GM12878 (cell line): ENCODE measurements at regions not wholly inside any gene's neighbourhood (a gene's known extent, or its start where the extent isn't known, plus 50 kb on each side); places are given as distances from the start of the nearest gene placed in this dataset.
A peak's percentile ranks its signal among the peaks of the same experiment; 100 is the strongest.

ENCODE experiments used
- BMI1 ChIP-seq: fragments of 450-650 bp; IDR thresholded peaks from 2 replicates; pipeline ENCODE4 v1.6.1; 2016; ENCODE audit warnings: mild to moderate bottlenecking, moderate library complexity, borderline replicate concordance
- E2F8 ChIP-seq: fragments of 450-650 bp; IDR thresholded peaks from 2 replicates; pipeline ENCODE4 v1.6.1; 2018; ENCODE audit warnings: mild to moderate bottlenecking, low read depth, moderate library complexity; ENCODE audit not compliant: partially characterized antibody
- FOS ChIP-seq: IDR thresholded peaks from 3 replicates; pipeline ENCODE4 v1.6.1; 2011; ENCODE audit warnings: borderline replicate concordance; ENCODE audit not compliant: insufficient read length; ENCODE audit errors: extremely low read depth
- IRF4 ChIP-seq: IDR thresholded peaks from 2 replicates; pipeline ENCODE4 v1.6.1; 2011; ENCODE audit warnings: low read depth, low read length
- JUND ChIP-seq: IDR thresholded peaks from 2 replicates; pipeline ENCODE4 v1.6.1; 2012; ENCODE audit warnings: low read depth, mild to moderate bottlenecking, low read length, improper control_type of control experiment, moderate library complexity
- KAT2A ChIP-seq: conservative IDR thresholded peaks from 2 replicates; pipeline ENCODE4 v1.6.1; 2011; ENCODE audit warnings: low read depth, low read length; ENCODE audit not compliant: control insufficient read depth
- LARP7 ChIP-seq: fragments of 450-650 bp; IDR thresholded peaks from 2 replicates; pipeline ENCODE4 v1.6.1; 2017; ENCODE audit warnings: mild to moderate bottlenecking
- MEF2A ChIP-seq: IDR thresholded peaks from 2 replicates; pipeline ENCODE4 v1.6.1; 2011; ENCODE audit warnings: low read depth, mild to moderate bottlenecking, low read length, moderate library complexity; ENCODE audit not compliant: insufficient read depth
- PAX5 ChIP-seq: IDR thresholded peaks from 2 replicates; pipeline ENCODE4 v1.6.1; 2011; ENCODE audit warnings: low read depth, low read length, borderline replicate concordance
- PAX8 ChIP-seq: fragments of 450-650 bp; IDR thresholded peaks from 2 replicates; pipeline ENCODE4 v1.6.1; 2017; ENCODE audit warnings: mild to moderate bottlenecking, moderate library complexity
- POU2F2 ChIP-seq: IDR thresholded peaks from 3 replicates; pipeline ENCODE4 v1.6.1; 2011; ENCODE audit warnings: low read depth, mild to moderate bottlenecking, low read length, borderline replicate concordance
- RELA ChIP-seq: fragments of 450-650 bp; IDR thresholded peaks from 2 replicates; pipeline ENCODE4 v1.8.0; 2014; ENCODE audit warnings: borderline replicate concordance; ENCODE audit not compliant: partially characterized antibody
- STAT3 ChIP-seq: IDR thresholded peaks from 2 replicates; pipeline ENCODE4 v1.6.1; 2011; ENCODE audit warnings: low read depth, low read length, improper control_type of control experiment
- YBX1 ChIP-seq: fragments of 450-650 bp; IDR thresholded peaks from 2 replicates; pipeline ENCODE4 v1.6.1; 2016; ENCODE audit warnings: antibody characterized with exemption
- ZBTB4 ChIP-seq: fragments of 450-650 bp; formaldehyde crosslinking; IDR thresholded peaks from 2 replicates; pipeline ENCODE4 v1.4.0; 2022; ENCODE audit warnings: mild to moderate bottlenecking, moderate library complexity
- ZNF384 ChIP-seq: IDR thresholded peaks from 2 replicates; pipeline ENCODE4 v1.6.1; 2012; ENCODE audit warnings: low read depth, mild to moderate bottlenecking, low read length, improper control_type of control experiment, borderline replicate concordance
- ZNF687 ChIP-seq: fragments of 450-650 bp; IDR thresholded peaks from 2 replicates; pipeline ENCODE4 v1.6.1; 2017; ENCODE audit warnings: mild to moderate bottlenecking, moderate library complexity
- ZZZ3 ChIP-seq: IDR thresholded peaks from 2 replicates; pipeline ENCODE4 v1.6.1; 2011; ENCODE audit warnings: low read depth; ENCODE audit not compliant: control insufficient read depth, insufficient read length
- TF ChIP-seq, protein P1 (sequence below): fragments of 450-650 bp; conservative IDR thresholded peaks from 2 replicates; pipeline ENCODE4 v1.6.1; 2017; ENCODE audit warnings: mild to moderate bottlenecking, moderate library complexity

GRCh38 chr16:48907906-48908634 lies 298.1 kb upstream of the N4BP1 start (continued):
- TF ChIP-seq ZBTB4 (CRISPR knock-in tag) (no peak), LARP7 (no peak), JUND (no peak), MEF2A (no peak), IRF4 (peak; percentile 59; the same call in 1 of the 2 replicates), ZNF384 (no peak), KAT2A (no peak), PAX5 (no peak), POU2F2 (no peak), ZZZ3 (no peak), E2F8 (no peak), RELA (peak; percentile 84), STAT3 (no peak), YBX1 (no peak), BMI1 (no peak), PAX8 (no peak), FOS (no peak), ZNF687 (no peak)
- TF ChIP-seq, protein P1, sequence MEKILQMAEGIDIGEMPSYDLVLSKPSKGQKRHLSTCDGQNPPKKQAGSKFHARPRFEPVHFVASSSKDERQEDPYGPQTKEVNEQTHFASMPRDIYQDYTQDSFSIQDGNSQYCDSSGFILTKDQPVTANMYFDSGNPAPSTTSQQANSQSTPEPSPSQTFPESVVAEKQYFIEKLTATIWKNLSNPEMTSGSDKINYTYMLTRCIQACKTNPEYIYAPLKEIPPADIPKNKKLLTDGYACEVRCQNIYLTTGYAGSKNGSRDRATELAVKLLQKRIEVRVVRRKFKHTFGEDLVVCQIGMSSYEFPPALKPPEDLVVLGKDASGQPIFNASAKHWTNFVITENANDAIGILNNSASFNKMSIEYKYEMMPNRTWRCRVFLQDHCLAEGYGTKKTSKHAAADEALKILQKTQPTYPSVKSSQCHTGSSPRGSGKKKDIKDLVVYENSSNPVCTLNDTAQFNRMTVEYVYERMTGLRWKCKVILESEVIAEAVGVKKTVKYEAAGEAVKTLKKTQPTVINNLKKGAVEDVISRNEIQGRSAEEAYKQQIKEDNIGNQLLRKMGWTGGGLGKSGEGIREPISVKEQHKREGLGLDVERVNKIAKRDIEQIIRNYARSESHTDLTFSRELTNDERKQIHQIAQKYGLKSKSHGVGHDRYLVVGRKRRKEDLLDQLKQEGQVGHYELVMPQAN: no peak
